Neural crest cell (in vitro differentiated cells): ENCODE measurements at regions not wholly inside any gene's neighbourhood (a gene's known extent, or its start where the extent isn't known, plus 50 kb on each side); places are given as distances from the start of the nearest gene placed in this dataset.

Experiments used
- DNase-seq: peaks from one replicate; pipeline ENCODE4 v3.0.0; 2021; ENCODE audit warnings: low read depth, mixed read lengths, low spot score
- H3K27ac Mint-ChIP-seq: one replicate; pipeline ENCODE4 v1.8.0; 2021; ENCODE audit warnings: mild to moderate bottlenecking, mixed read lengths; ENCODE audit not compliant: unreplicated experiment
- H3K27me3 Mint-ChIP-seq: 2 replicates; pipeline ENCODE4 v1.8.0; 2021; ENCODE audit warnings: low read depth, mild to moderate bottlenecking, mixed read lengths
- H3K36me3 Mint-ChIP-seq: 2 replicates; pipeline ENCODE4 v1.8.0; 2021; ENCODE audit warnings: low read depth, mild to moderate bottlenecking, mixed read lengths
- H3K4me1 Mint-ChIP-seq: 2 replicates; pipeline ENCODE4 v1.8.0; 2021; ENCODE audit warnings: mixed read lengths
- H3K4me3 Mint-ChIP-seq: one replicate; pipeline ENCODE4 v1.8.0; 2021; ENCODE audit warnings: mild to moderate bottlenecking, mixed read lengths
- H3K9me3 Mint-ChIP-seq: 2 replicates; pipeline ENCODE4 v1.8.0; 2021; ENCODE audit warnings: mixed read lengths
- CTCF ChIP-seq: fragments of 200-600 bp; sonication (generic); conservative IDR thresholded peaks from 2 replicates; pipeline ENCODE4 v1.5.0; 2021; ENCODE audit warnings: antibody characterized with exemption, mild to moderate bottlenecking

- H3K4me3 Mint-ChIP-seq, result no peak overlapping the region
- TF ChIP-seq CTCF, result no peak
- no peaks in the 10 kb centered on the region for H3K4me1 Mint-ChIP-seq
- no peak overlapping the region for H3K27ac Mint-ChIP-seq
- no peaks in the 10 kb centered on the region for H3K36me3 Mint-ChIP-seq
- H3K27me3 Mint-ChIP-seq, result no peaks in the 10 kb centered on the region
- peaks cover 3% of the 10 kb centered on the region for H3K9me3 Mint-ChIP-seq
- DNase-seq, result no peak
Measured at GRCh38 chr7:116439005-116439404, 60.5 kb upstream of the CAV2 start.

- Mint-ChIP-seq H3K4me3 (no peak overlapping the region), H3K27me3 (no peaks in the 10 kb centered on the region), H3K27ac (no peak overlapping the region), H3K36me3 (no peaks in the 10 kb centered on the region), H3K4me1 (no peaks in the 10 kb centered on the region), H3K9me3 (peaks cover 3% of the 10 kb centered on the region)
- DNase-seq, result no peak
- no peak for TF ChIP-seq CTCF
Measured at GRCh38 chr7:116439841-116440549, 59.5 kb upstream of the CAV2 start.

GRCh38 chr7:116441534-116441933 is 58.0 kb upstream of the CAV2 start:
- Mint-ChIP-seq H3K4me1 (no peaks in the 10 kb centered on the region), H3K27me3 (no peaks in the 10 kb centered on the region), H3K9me3 (peaks cover 3% of the 10 kb centered on the region), H3K27ac (no peak overlapping the region), H3K4me3 (no peak overlapping the region), H3K36me3 (no peaks in the 10 kb centered on the region)
- DNase-seq, result no peak
- TF ChIP-seq CTCF, result no peak

- no peaks in the 10 kb centered on the region for H3K27me3 Mint-ChIP-seq
- no peaks in the 10 kb centered on the region for H3K36me3 Mint-ChIP-seq
- peaks cover 3% of the 10 kb centered on the region for H3K9me3 Mint-ChIP-seq
- H3K4me3 Mint-ChIP-seq, result no peak overlapping the region
- no peak for DNase-seq
- H3K27ac Mint-ChIP-seq, result no peak overlapping the region
- TF ChIP-seq CTCF, result no peak
- H3K4me1 Mint-ChIP-seq, result peaks cover 2% of the 10 kb centered on the region
Measured at GRCh38 chr7:116443101-116443523, 56.4 kb upstream of the CAV2 start.

- H3K27me3 Mint-ChIP-seq, result no peaks in the 10 kb centered on the region
- DNase-seq, result no peak
- H3K4me1 Mint-ChIP-seq, result peaks cover 3% of the 10 kb centered on the region
- H3K27ac Mint-ChIP-seq, result no peak overlapping the region
- no peak for TF ChIP-seq CTCF
- H3K4me3 Mint-ChIP-seq, result no peak overlapping the region
- H3K9me3 Mint-ChIP-seq, result peaks cover 3% of the 10 kb centered on the region
- no peaks in the 10 kb centered on the region for H3K36me3 Mint-ChIP-seq
Measured at GRCh38 chr7:116443646-116444045, 55.9 kb upstream of the CAV2 start.
